ENCODE measurements at regions not wholly inside any gene's neighbourhood (a gene's known extent, or its start where the extent isn't known, plus 50 kb on each side); places are given as distances from the start of the nearest gene placed in this dataset.

- TF ChIP-seq REST (IDR thresholded peaks at IDR 0.05; ENCODE audit: unreplicated experiment) (no peak), CTCF (conservative IDR thresholded peaks at IDR 0.05; ENCODE audit: low read depth in 2 of 2) (no peak), ZNF114 (CRISPR knock-in tag; IDR thresholded peaks at IDR 0.05) (no peak), CREB1 (CRISPR knock-in tag; IDR thresholded peaks at IDR 0.05; ENCODE audit: low read depth) (no peak), POLR2AphosphoS5 (IDR thresholded peaks at IDR 0.05; ENCODE audit: low read depth) (no peak), JUNB (IDR thresholded peaks at IDR 0.05; ENCODE audit: unreplicated experiment) (no peak), NANOG (IDR thresholded peaks at IDR 0.05; ENCODE audit: borderline replicate concordance) (no peak), EZH2phosphoT487 (IDR thresholded peaks at IDR 0.05; ENCODE audit: unreplicated experiment) (no peak), EZH2 (IDR thresholded peaks at IDR 0.05; ENCODE audit: low read depth, unreplicated experiment) (no peak), ZNF331 (CRISPR knock-in tag; IDR thresholded peaks at IDR 0.05; ENCODE audit: low read depth) (no peak), STAT1 (IDR thresholded peaks at IDR 0.05; ENCODE audit: unreplicated experiment) (no peak), ETS1 (IDR thresholded peaks at IDR 0.05) (no peak), ZNF462 (CRISPR knock-in tag; IDR thresholded peaks at IDR 0.05) (no peak)
Observed at GRCh38 chr15:78691167-78691850, 50.3 kb upstream of the CHRNB4 start.

Measured in GM23338 (cell line).